ENCODE measurements at regions not wholly inside any gene's neighbourhood (a gene's known extent, or its start where the extent isn't known, plus 50 kb on each side); places are given as distances from the start of the nearest gene placed in this dataset.

GRCh38 chr16:86243571-86244154, 266.7 kb upstream of the FOXF1 start:
- TF ChIP-seq CTCF (IDR thresholded peaks at IDR 0.05) = no peak
- TF ChIP-seq POLR2A (IDR thresholded peaks at IDR 0.05) = no peak
